HepG2 (cell line): ENCODE measurements at regions not wholly inside any gene's neighbourhood (a gene's known extent, or its start where the extent isn't known, plus 50 kb on each side); places are given as distances from the start of the nearest gene placed in this dataset.

Experiments
- ATAC-seq: fragments of 200-7000 bp; cut with Tn5 transposase; 3 replicates; pipeline ENCODE4 v1.9.1; 2020; ENCODE audit warnings: mild to moderate bottlenecking, moderate library complexity
- BruUV-seq: library from RNA; stranded (reverse); fragments of 400-500 nt; replicated peaks from 2 replicates; lab custom pipeline; 2021; lab: Mats Ljungman, UMichigan
- CTCF ChIA-PET: fragments of 300-600 bp; formaldehyde crosslinking; extraction: SDS; loops from one replicate; lab custom pipeline; 2021; ENCODE audit warnings: low total read pairs, inconsistent platforms, low intra/inter-chr PET ratio; lab: Yijun Ruan, JAX
- POLR2A ChIA-PET: fragments of 350-600 bp; sonication (Branson Sonifier 250); formaldehyde crosslinking; loops from one replicate; lab custom pipeline; 2020; ENCODE audit warnings: antibody characterized with exemption, inconsistent platforms; lab: Yijun Ruan, JAX
- DNase-seq: peaks from one replicate; pipeline ENCODE4 v3.0.0-alpha.2; 2015; ENCODE audit warnings: low spot score
- FAIRE-seq: peaks from 3 replicates; lab custom pipeline; 2011; peaks lifted over from hg19 to GRCh38; lab: Jason Lieb, UNC
- H2AFZ ChIP-seq: one replicate; pipeline ENCODE4 v1.6.1; 2011; ENCODE audit warnings: low read length, inconsistent platforms
- H3K27ac ChIP-seq: fragments of 300-600 bp; 3 replicates; pipeline ENCODE4 v1.8.0; 2011; ENCODE audit warnings: mixed run types, mild to moderate bottlenecking, mixed read lengths, low read length, inconsistent platforms; ENCODE audit not compliant: insufficient read depth; ENCODE audit errors: extremely low read length
- H3K27me3 ChIP-seq, 2 experiments: fragments of 200-600 bp in 1 of 2; 2 replicates in 1 of 2; 3 replicates in 1 of 2; pipeline versions ENCODE4 v1.6.0 to v1.8.0; 2011; ENCODE audit warnings: low read length in 2 of 2, mild to moderate bottlenecking in 2 of 2, moderate library complexity in 2 of 2, inconsistent platforms in 1 of 2; ENCODE audit not compliant: insufficient read depth in 2 of 2, control insufficient read depth in 1 of 2
- H3K36me3 ChIP-seq, 2 experiments: fragments of 200-600 bp in 1 of 2; replicated peaks in 1 of 2; 2 replicates in 1 of 2; 3 replicates in 1 of 2; pipeline versions ENCODE4 v1.5.1 to v1.8.0; 2011; ENCODE audit warnings: low read length in 2 of 2, inconsistent platforms in 1 of 2; ENCODE audit not compliant: insufficient read depth in 2 of 2, control insufficient read depth in 1 of 2
- H3K4me1 ChIP-seq: 2 replicates; pipeline ENCODE4 v1.5.1; 2012; ENCODE audit warnings: low read length, inconsistent platforms; ENCODE audit not compliant: insufficient read depth
- H3K4me2 ChIP-seq: 2 replicates; pipeline ENCODE4 v1.6.0; 2011; ENCODE audit warnings: low read depth, low read length, inconsistent platforms
- H3K4me3 ChIP-seq, 3 experiments: fragments of 200-600 bp in 1 of 3; sonication (generic), shearing (Covaris generic) in 1 of 3; replicated peaks in 1 of 3; 2 replicates each; pipeline ENCODE4 v1.5.1; 2011 to 2016; ENCODE audit warnings: low read length in 3 of 3, inconsistent platforms in 2 of 3, low read depth in 2 of 3, mild to moderate bottlenecking in 2 of 3, control low read depth in 1 of 3, mixed read lengths in 1 of 3; ENCODE audit not compliant: insufficient read depth in 1 of 3
- H3K79me2 ChIP-seq: one replicate; pipeline ENCODE4 v1.6.1; 2011; ENCODE audit warnings: low read length, inconsistent platforms; ENCODE audit not compliant: insufficient read depth
- H3K9ac ChIP-seq: 2 replicates; pipeline ENCODE4 v1.6.0; 2011; ENCODE audit warnings: mild to moderate bottlenecking, low read depth, low read length, inconsistent platforms; ENCODE audit not compliant: insufficient read depth
- H3K9me3 ChIP-seq: 2 replicates; pipeline ENCODE4 v1.5.1; 2012; ENCODE audit warnings: mild to moderate bottlenecking, low read length
- H4K20me1 ChIP-seq: 2 replicates; pipeline ENCODE4 v1.6.0; 2011; ENCODE audit warnings: inconsistent platforms, mild to moderate bottlenecking, low read length, moderate library complexity; ENCODE audit not compliant: insufficient read depth
- ATAD3A ChIP-seq: sonication (generic); formaldehyde crosslinking; IDR thresholded peaks from 2 replicates; pipeline ENCODE4 v1.4.0; 2020; ENCODE audit warnings: missing genetic modification reagents
- BCL6 ChIP-seq: IDR thresholded peaks from 2 replicates; pipeline ENCODE4 v1.6.1; 2016; ENCODE audit warnings: missing genetic modification reagents, missing compliant biosample characterization
- HNF4A ChIP-seq: sonication (generic); formaldehyde crosslinking; IDR thresholded peaks from 2 replicates; pipeline ENCODE4 v1.4.0; 2020; ENCODE audit warnings: missing genetic modification reagents
- KDM4B ChIP-seq: sonication (generic); formaldehyde crosslinking; IDR thresholded peaks from 2 replicates; pipeline ENCODE4 v1.4.0; 2020; ENCODE audit warnings: missing genetic modification reagents
- MEIS2 ChIP-seq: sonication (generic); formaldehyde crosslinking; IDR thresholded peaks from 2 replicates; pipeline ENCODE4 v1.9.0; 2021; ENCODE audit warnings: mild to moderate bottlenecking, missing genetic modification reagents
- MIER2 ChIP-seq: IDR thresholded peaks from 2 replicates; pipeline ENCODE4 v1.6.1; 2016; ENCODE audit warnings: missing biosample characterization, missing genetic modification reagents
- NAIF1 ChIP-seq: sonication (generic); formaldehyde crosslinking; IDR thresholded peaks from 2 replicates; pipeline ENCODE4 v1.5.0; 2020; ENCODE audit warnings: mild to moderate bottlenecking, missing genetic modification reagents, borderline replicate concordance
- PCBP1 ChIP-seq: fragments of 200-400 bp; formaldehyde crosslinking; IDR thresholded peaks from 2 replicates; pipeline ENCODE4 v1.6.1; 2017; ENCODE audit warnings: mild to moderate bottlenecking, low read depth, low read length, borderline replicate concordance
- TAF1 ChIP-seq: sonication (generic); formaldehyde crosslinking; IDR thresholded peaks from 2 replicates; pipeline ENCODE4 v1.4.0; 2020; ENCODE audit warnings: missing genetic modification reagents
- ZNF101 ChIP-seq: sonication (generic); formaldehyde crosslinking; IDR thresholded peaks from 2 replicates; pipeline ENCODE4 v1.4.0; 2020; ENCODE audit warnings: mild to moderate bottlenecking, low read depth, missing genetic modification reagents, borderline replicate concordance
- ZNF644 ChIP-seq: IDR thresholded peaks from 2 replicates; pipeline ENCODE4 v1.6.1; 2016; ENCODE audit warnings: low read depth
- ZNF709 ChIP-seq: sonication (generic); formaldehyde crosslinking; IDR thresholded peaks from 2 replicates; pipeline ENCODE4 v1.5.0; 2020; ENCODE audit warnings: mild to moderate bottlenecking, missing genetic modification reagents
- ZSCAN12 ChIP-seq: sonication (generic); formaldehyde crosslinking; IDR thresholded peaks from 2 replicates; pipeline ENCODE4 v1.9.0; 2021; ENCODE audit warnings: mild to moderate bottlenecking, missing genetic modification reagents
- WGBS: methylation state at CpG from one replicate; pipeline ENCODE4 v1.1.6; 2017; ENCODE audit warnings: low lambda C conversion rate; 5-methylcytosine and 5-hydroxymethylcytosine counted together
- in situ Hi-C: cut with HindIII; loops from 2 replicates; pipeline ENCODE4 v1.10.0; 2017; ENCODE audit warnings: low pct_unique_long_range_greater_than_20kb; ENCODE audit not compliant: extremely low pct_ligation_motif_present
- intact Hi-C: fragments of 100-400 bp; cut with micrococcal nuclease; formaldehyde crosslinking; loops from one replicate; pipeline ENCODE4 v1.10.0; 2022; ENCODE audit not compliant: unreplicated experiment
- TF ChIP-seq, protein P1 (sequence below): sonication (generic); formaldehyde crosslinking; IDR thresholded peaks from 2 replicates; pipeline ENCODE4 v1.9.0; 2021; ENCODE audit warnings: mild to moderate bottlenecking, missing genetic modification reagents

DNA sequence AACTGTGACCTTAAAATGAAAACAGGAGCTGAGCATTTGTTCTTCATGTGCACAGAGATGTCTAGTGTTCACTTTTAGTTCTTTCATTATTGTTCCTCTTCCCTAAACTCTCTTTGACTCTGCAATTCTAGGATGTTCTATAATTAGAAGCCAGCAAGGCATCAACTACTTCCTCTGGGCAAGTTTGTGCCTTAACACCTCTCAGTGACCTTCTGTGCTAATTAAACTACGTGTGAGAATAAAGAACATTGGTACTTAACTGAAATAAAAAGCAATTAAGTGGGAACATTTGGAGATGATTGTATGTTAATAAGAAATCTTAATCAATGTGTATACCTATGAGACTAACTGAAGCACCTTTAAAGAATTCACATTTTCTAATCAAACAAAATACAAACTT, 242.8 kb downstream of the RASEF start:
- Histone ChIP-seq H3K4me3 (no peak overlapping the region), H3K27ac (no peak overlapping the region), H3K4me1 (no peaks in the 10 kb centered on the region), H3K79me2 (no peaks in the 10 kb centered on the region), H3K4me2 (no peak overlapping the region), H3K27me3 (no peaks in the 10 kb centered on the region), H4K20me1 (no peaks in the 10 kb centered on the region), H2AFZ (no peak overlapping the region), H3K9me3 (no peaks in the 10 kb centered on the region), H3K36me3 (no peaks in the 10 kb centered on the region), H3K9ac (no peak overlapping the region)
- no peak for DNase-seq
- FAIRE-seq: no peak
- 0% methylated on average over 1 of the region's 1 CpG for WGBS
- TF ChIP-seq MEIS2 (no peak), ZSCAN12 (CRISPR knock-in tag) (no peak), HNF4A (CRISPR knock-in tag) (no peak), TAF1 (CRISPR knock-in tag) (no peak), NAIF1 (CRISPR knock-in tag) (no peak), MIER2 (CRISPR knock-in tag) (no peak), ZNF101 (no peak), ZNF709 (CRISPR knock-in tag) (no peak)
- CTCF ChIA-PET: no interaction called here
- no TSS peak for BruUV-seq
- POLR2A ChIA-PET: no interaction called here
- in situ Hi-C loops: no loop called here
- intact Hi-C loops: no loop called here
- ATAC-seq: no peak

DNA sequence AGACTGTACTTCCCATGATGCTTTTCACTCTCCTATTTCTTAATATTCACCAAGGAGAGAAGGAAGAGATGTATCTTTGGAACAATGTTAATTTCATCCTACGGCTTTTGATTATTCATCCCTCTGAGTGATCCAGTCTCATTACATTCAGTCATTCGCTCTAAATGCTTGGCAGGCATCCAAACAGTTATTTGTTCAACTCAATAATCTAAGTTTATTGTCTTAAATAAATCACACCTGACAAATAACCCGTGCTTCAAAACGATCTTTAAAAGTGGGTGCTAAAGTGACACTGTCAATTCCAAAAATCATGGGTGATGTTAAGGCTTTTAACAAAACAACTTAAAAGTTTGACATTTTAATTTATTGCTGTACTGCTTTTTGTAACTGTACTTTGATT, 233.1 kb downstream of the RASEF start:
- no peaks in the 10 kb centered on the region for H3K9me3 ChIP-seq
- ChIA-PET CTCF (no interaction called here), POLR2A (no interaction called here)
- H3K9ac ChIP-seq: no peak overlapping the region
- no peak overlapping the region for H3K4me3 ChIP-seq
- H3K4me1 ChIP-seq: no peaks in the 10 kb centered on the region
- intact Hi-C loops: no loop called here
- in situ Hi-C loops: no loop called here
- no peak overlapping the region for H2AFZ ChIP-seq
- DNase-seq: no peak
- WGBS: under 1% methylated on average over 4 of the region's 4 CpGs
- H3K27ac ChIP-seq: no peak overlapping the region
- H3K27me3 ChIP-seq: no peaks in the 10 kb centered on the region
- no peaks in the 10 kb centered on the region for H3K36me3 ChIP-seq
- no peak overlapping the region for H3K4me2 ChIP-seq
- BruUV-seq: no TSS peak
- no peaks in the 10 kb centered on the region for H3K79me2 ChIP-seq
- no peak for FAIRE-seq
- no peak for ATAC-seq
- H4K20me1 ChIP-seq: no peaks in the 10 kb centered on the region
- TF ChIP-seq MIER2 (CRISPR knock-in tag): no peak
- TF ChIP-seq ZNF644: no peak
- no peak for TF ChIP-seq ATAD3A
- TF ChIP-seq PCBP1: no peak
- TF ChIP-seq, protein P1, sequence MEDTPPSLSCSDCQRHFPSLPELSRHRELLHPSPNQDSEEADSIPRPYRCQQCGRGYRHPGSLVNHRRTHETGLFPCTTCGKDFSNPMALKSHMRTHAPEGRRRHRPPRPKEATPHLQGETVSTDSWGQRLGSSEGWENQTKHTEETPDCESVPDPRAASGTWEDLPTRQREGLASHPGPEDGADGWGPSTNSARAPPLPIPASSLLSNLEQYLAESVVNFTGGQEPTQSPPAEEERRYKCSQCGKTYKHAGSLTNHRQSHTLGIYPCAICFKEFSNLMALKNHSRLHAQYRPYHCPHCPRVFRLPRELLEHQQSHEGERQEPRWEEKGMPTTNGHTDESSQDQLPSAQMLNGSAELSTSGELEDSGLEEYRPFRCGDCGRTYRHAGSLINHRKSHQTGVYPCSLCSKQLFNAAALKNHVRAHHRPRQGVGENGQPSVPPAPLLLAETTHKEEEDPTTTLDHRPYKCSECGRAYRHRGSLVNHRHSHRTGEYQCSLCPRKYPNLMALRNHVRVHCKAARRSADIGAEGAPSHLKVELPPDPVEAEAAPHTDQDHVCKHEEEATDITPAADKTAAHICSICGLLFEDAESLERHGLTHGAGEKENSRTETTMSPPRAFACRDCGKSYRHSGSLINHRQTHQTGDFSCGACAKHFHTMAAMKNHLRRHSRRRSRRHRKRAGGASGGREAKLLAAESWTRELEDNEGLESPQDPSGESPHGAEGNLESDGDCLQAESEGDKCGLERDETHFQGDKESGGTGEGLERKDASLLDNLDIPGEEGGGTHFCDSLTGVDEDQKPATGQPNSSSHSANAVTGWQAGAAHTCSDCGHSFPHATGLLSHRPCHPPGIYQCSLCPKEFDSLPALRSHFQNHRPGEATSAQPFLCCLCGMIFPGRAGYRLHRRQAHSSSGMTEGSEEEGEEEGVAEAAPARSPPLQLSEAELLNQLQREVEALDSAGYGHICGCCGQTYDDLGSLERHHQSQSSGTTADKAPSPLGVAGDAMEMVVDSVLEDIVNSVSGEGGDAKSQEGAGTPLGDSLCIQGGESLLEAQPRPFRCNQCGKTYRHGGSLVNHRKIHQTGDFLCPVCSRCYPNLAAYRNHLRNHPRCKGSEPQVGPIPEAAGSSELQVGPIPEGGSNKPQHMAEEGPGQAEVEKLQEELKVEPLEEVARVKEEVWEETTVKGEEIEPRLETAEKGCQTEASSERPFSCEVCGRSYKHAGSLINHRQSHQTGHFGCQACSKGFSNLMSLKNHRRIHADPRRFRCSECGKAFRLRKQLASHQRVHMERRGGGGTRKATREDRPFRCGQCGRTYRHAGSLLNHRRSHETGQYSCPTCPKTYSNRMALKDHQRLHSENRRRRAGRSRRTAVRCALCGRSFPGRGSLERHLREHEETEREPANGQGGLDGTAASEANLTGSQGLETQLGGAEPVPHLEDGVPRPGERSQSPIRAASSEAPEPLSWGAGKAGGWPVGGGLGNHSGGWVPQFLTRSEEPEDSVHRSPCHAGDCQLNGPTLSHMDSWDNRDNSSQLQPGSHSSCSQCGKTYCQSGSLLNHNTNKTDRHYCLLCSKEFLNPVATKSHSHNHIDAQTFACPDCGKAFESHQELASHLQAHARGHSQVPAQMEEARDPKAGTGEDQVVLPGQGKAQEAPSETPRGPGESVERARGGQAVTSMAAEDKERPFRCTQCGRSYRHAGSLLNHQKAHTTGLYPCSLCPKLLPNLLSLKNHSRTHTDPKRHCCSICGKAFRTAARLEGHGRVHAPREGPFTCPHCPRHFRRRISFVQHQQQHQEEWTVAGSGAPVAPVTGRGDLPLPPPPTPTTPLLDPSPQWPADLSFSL: no peak
- TF ChIP-seq KDM4B (CRISPR knock-in tag): no peak
- no peak for TF ChIP-seq BCL6 (CRISPR knock-in tag)
